Activated CD4-positive, alpha-beta T cell treated with anti-CD3 and anti-CD28 coated beads, Interleukin-2, amount 50 U/mL, for 24 hours (primary cell): ENCODE measurements at regions not wholly inside any gene's neighbourhood (a gene's known extent, or its start where the extent isn't known, plus 50 kb on each side); places are given as distances from the start of the nearest gene placed in this dataset.

Experiments used
- DNase-seq, 2 donors: peaks; one replicate each; pipeline ENCODE4 v3.0.0-alpha.2; 2020; ENCODE audit warnings: low read depth in 1 of 2, low spot score in 1 of 2

- no peak for DNase-seq
Observed at GRCh38 chr17:63329876-63330275, 116.2 kb downstream of the CYB561 start.

- no peak for DNase-seq
Observed at GRCh38 chr17:63331301-63332061, 114.6 kb downstream of the CYB561 start.

GRCh38 chr17:63332286-63332685 lies 113.8 kb downstream of the CYB561 start:
- no peak for DNase-seq

GRCh38 chr17:63333869-63334268 lies 112.2 kb downstream of the CYB561 start:
- no peak for DNase-seq

GRCh38 chr17:63335831-63336230 lies 110.3 kb downstream of the CYB561 start:
- DNase-seq: no peak

GRCh38 chr17:63337579-63337978 lies 108.5 kb downstream of the CYB561 start:
- no peak for DNase-seq

- DNase-seq: no peak
Observed at GRCh38 chr17:63338272-63338671, 107.8 kb downstream of the CYB561 start.

GRCh38 chr17:63341276-63341675 lies 104.8 kb downstream of the CYB561 start:
- no peak for DNase-seq

- no peak for DNase-seq
Observed at GRCh38 chr17:63344383-63344782, 101.7 kb downstream of the CYB561 start.

- DNase-seq: no peak
Observed at GRCh38 chr17:63345611-63346010, 100.5 kb downstream of the CYB561 start.

GRCh38 chr17:63347475-63347874 lies 98.6 kb downstream of the CYB561 start:
- no peak for DNase-seq

- no peak for DNase-seq
Observed at GRCh38 chr17:63349478-63350000, 96.6 kb downstream of the CYB561 start.

- DNase-seq: no peak
Observed at GRCh38 chr17:63350364-63350763, 95.7 kb downstream of the CYB561 start.

GRCh38 chr17:63354256-63354655 lies 91.8 kb downstream of the CYB561 start:
- DNase-seq: no peak

GRCh38 chr17:63356337-63356757 lies 89.8 kb downstream of the CYB561 start:
- no peak for DNase-seq

GRCh38 chr17:63358111-63358839 lies 87.8 kb downstream of the CYB561 start:
- no peak for DNase-seq

- no peak for DNase-seq
Observed at GRCh38 chr17:63358956-63359355, 87.2 kb downstream of the CYB561 start.

GRCh38 chr17:63361182-63361581 lies 84.9 kb downstream of the CYB561 start:
- DNase-seq: no peak

GRCh38 chr17:63362115-63362514 lies 84.0 kb downstream of the CYB561 start:
- DNase-seq: no peak

GRCh38 chr17:63364387-63364786 lies 81.7 kb downstream of the CYB561 start:
- DNase-seq: no peak

- DNase-seq: no peak
Observed at GRCh38 chr17:63364944-63365343, 81.2 kb downstream of the CYB561 start.
